ENCODE measurements at regions not wholly inside any gene's neighbourhood (a gene's known extent, or its start where the extent isn't known, plus 50 kb on each side); places are given as distances from the start of the nearest gene placed in this dataset.

GRCh38 chr2:4247791-4248190, 544.4 kb downstream of the DCDC2C start:
- no peak for ATAC-seq (replicated peaks in 6 of 8)
- 0 to 100% (median 17%) methylated on average over 1 to 3 of the region's 3 CpGs; no CpG with 5 or more reads in 2 of the 10 experiments for WGBS, 10 experiments
- no peak overlapping the region for H3K27ac ChIP-seq
- H3K4me1 ChIP-seq (replicated peaks in 1 of 2), result peaks cover 6 to 7% of the 10 kb centered on the region in 2 donors
- in situ Hi-C loops (cut with MboI; ENCODE audit: low pct_unique_long_range_greater_than_20kb in 2 of 9, low sequenced_read_pairs in 9 of 9, unreplicated experiment in 9 of 9), result no loop called here
- no peak overlapping the region for H3K4me3 ChIP-seq

GRCh38 chr2:4255491-4255890, 552.1 kb downstream of the DCDC2C start:
- in situ Hi-C loops (cut with MboI; ENCODE audit: low pct_unique_long_range_greater_than_20kb in 2 of 9, low sequenced_read_pairs in 9 of 9, unreplicated experiment in 9 of 9), result no loop called here
- Histone ChIP-seq H3K27ac (no peak overlapping the region), H3K4me1 (replicated peaks in 1 of 2) (no peaks in the 10 kb centered on the region), H3K4me3 (no peak overlapping the region)
- WGBS, 10 experiments, result 0 to 86% (median 63%) methylated on average over 1 to 4 of the region's 4 CpGs; no CpG with 5 or more reads in 5 of the 10 experiments
- ATAC-seq (replicated peaks in 6 of 8), result no peak

GRCh38 chr2:4256351-4256750, 553.0 kb downstream of the DCDC2C start:
- Histone ChIP-seq H3K4me3 (no peak overlapping the region), H3K4me1 (replicated peaks in 1 of 2) (no peaks in the 10 kb centered on the region), H3K27ac (no peak overlapping the region)
- in situ Hi-C loops (cut with MboI; ENCODE audit: low pct_unique_long_range_greater_than_20kb in 2 of 9, low sequenced_read_pairs in 9 of 9, unreplicated experiment in 9 of 9), result no loop called here
- ATAC-seq (replicated peaks in 6 of 8), result no peak
- WGBS, 10 experiments, result 0 to 100% (median 67%) methylated on average over 1 to 3 of the region's 4 CpGs; no CpG with 5 or more reads in 4 of the 10 experiments

- WGBS, 10 experiments, result 0 to 88% (median 43%) methylated on average over 1 of the region's 1 CpG; no CpG with 5 or more reads in 2 of the 10 experiments
- Histone ChIP-seq H3K4me1 (replicated peaks in 1 of 2) (no peaks in the 10 kb centered on the region), H3K27ac (no peak overlapping the region), H3K4me3 (no peak overlapping the region)
- in situ Hi-C loops (cut with MboI; ENCODE audit: low pct_unique_long_range_greater_than_20kb in 2 of 9, low sequenced_read_pairs in 9 of 9, unreplicated experiment in 9 of 9), result no loop called here
- no peak for ATAC-seq (replicated peaks in 6 of 8)
Observed at GRCh38 chr2:4258563-4258962, 555.2 kb downstream of the DCDC2C start.

GRCh38 chr2:4265936-4266335, 562.6 kb downstream of the DCDC2C start:
- in situ Hi-C loops (cut with MboI; ENCODE audit: low pct_unique_long_range_greater_than_20kb in 2 of 9, low sequenced_read_pairs in 9 of 9, unreplicated experiment in 9 of 9), result no loop called here
- Histone ChIP-seq H3K4me1 (replicated peaks in 1 of 2) (no peaks in the 10 kb centered on the region), H3K4me3 (no peak overlapping the region), H3K27ac (no peak overlapping the region)
- 0 to 100% (median 55%) methylated on average over 1 to 4 of the region's 4 CpGs; no CpG with 5 or more reads in 2 of the 10 experiments for WGBS, 10 experiments
- ATAC-seq (replicated peaks in 6 of 8), result no peak

GRCh38 chr2:4269885-4270284, 566.5 kb downstream of the DCDC2C start:
- in situ Hi-C loops (cut with MboI; ENCODE audit: low pct_unique_long_range_greater_than_20kb in 2 of 9, low sequenced_read_pairs in 9 of 9, unreplicated experiment in 9 of 9), result no loop called here
- no peak for ATAC-seq (replicated peaks in 6 of 8)
- no peaks in the 10 kb centered on the region for H3K4me1 ChIP-seq (replicated peaks in 1 of 2)
- H3K4me3 ChIP-seq, result no peak overlapping the region
- WGBS, 10 experiments, result 40 to 100% (median 80%) methylated on average over 1 of the region's 2 CpGs; no CpG with 5 or more reads in 5 of the 10 experiments
- H3K27ac ChIP-seq, result no peak overlapping the region

GRCh38 chr2:4272261-4272858, 569.0 kb downstream of the DCDC2C start:
- in situ Hi-C loops (cut with MboI; ENCODE audit: low pct_unique_long_range_greater_than_20kb in 2 of 9, low sequenced_read_pairs in 9 of 9, unreplicated experiment in 9 of 9), result no loop called here
- 4 to 95% (median 72%) methylated on average over 1 to 11 of the region's 13 CpGs; no CpG with 5 or more reads in 1 of the 10 experiments for WGBS, 10 experiments

GRCh38 chr2:4278392-4278791, 575.0 kb downstream of the DCDC2C start:
- ATAC-seq (replicated peaks in 6 of 8), result no peak
- in situ Hi-C loops (cut with MboI; ENCODE audit: low pct_unique_long_range_greater_than_20kb in 2 of 9, low sequenced_read_pairs in 9 of 9, unreplicated experiment in 9 of 9), result no loop called here
- 9 to 99% (median 80%) methylated on average over 2 to 7 of the region's 7 CpGs; no CpG with 5 or more reads in 1 of the 10 experiments for WGBS, 10 experiments

More at GRCh38 chr2:4272261-4272858, 569.0 kb downstream of the DCDC2C start:
- H3K4me1 ChIP-seq (replicated peaks in 1 of 2), result no peaks in the 10 kb centered on the region
- ATAC-seq (replicated peaks in 6 of 8), result no peak
- no peak overlapping the region for H3K4me3 ChIP-seq
- H3K27ac ChIP-seq, result no peak overlapping the region

GRCh38 chr2:4279431-4279830, 576.1 kb downstream of the DCDC2C start:
- Histone ChIP-seq H3K27ac (no peak overlapping the region), H3K4me3 (no peak overlapping the region), H3K4me1 (replicated peaks in 1 of 2) (peaks cover 0 to 3% of the 10 kb centered on the region in 2 donors)
- WGBS, 10 experiments, result 11 to 96% (median 75%) methylated on average over 2 to 5 of the region's 5 CpGs
- ATAC-seq (replicated peaks in 6 of 8), result peak in 2 of 8 experiments; percentile 13 to 24
- in situ Hi-C loops (cut with MboI; ENCODE audit: low pct_unique_long_range_greater_than_20kb in 2 of 9, low sequenced_read_pairs in 9 of 9, unreplicated experiment in 9 of 9), result no loop called here

More at GRCh38 chr2:4278392-4278791, 575.0 kb downstream of the DCDC2C start:
- no peak overlapping the region for H3K4me3 ChIP-seq
- H3K4me1 ChIP-seq (replicated peaks in 1 of 2), result peaks cover 0 to 3% of the 10 kb centered on the region in 2 donors
- H3K27ac ChIP-seq, result no peak overlapping the region

GRCh38 chr2:4291430-4291829, 588.1 kb downstream of the DCDC2C start:
- no peak for ATAC-seq (replicated peaks in 6 of 8)
- Histone ChIP-seq H3K27ac (no peak overlapping the region), H3K4me1 (replicated peaks in 1 of 2) (peaks cover 0 to 5% of the 10 kb centered on the region in 2 donors), H3K4me3 (no peak overlapping the region)
- in situ Hi-C loops (cut with MboI; ENCODE audit: low pct_unique_long_range_greater_than_20kb in 2 of 9, low sequenced_read_pairs in 9 of 9, unreplicated experiment in 9 of 9), result no loop called here
- WGBS, 10 experiments, result 0 to 92% (median 46%) methylated on average over 1 to 4 of the region's 4 CpGs

- peaks cover 0 to 5% of the 10 kb centered on the region in 2 donors for H3K4me1 ChIP-seq (replicated peaks in 1 of 2)
Observed at GRCh38 chr2:4295680-4296079, 592.3 kb downstream of the DCDC2C start.

GRCh38 chr2:4300616-4301015, 597.2 kb downstream of the DCDC2C start:
- no peak for ATAC-seq (replicated peaks in 6 of 8)
- no peak overlapping the region for H3K4me3 ChIP-seq
- H3K4me1 ChIP-seq (replicated peaks in 1 of 2), result no peaks in the 10 kb centered on the region
- in situ Hi-C loops (cut with MboI; ENCODE audit: low pct_unique_long_range_greater_than_20kb in 2 of 9, low sequenced_read_pairs in 9 of 9, unreplicated experiment in 9 of 9), result no loop called here
- WGBS, 10 experiments, result 5 to 100% (median 76%) methylated on average over 1 to 3 of the region's 3 CpGs
- H3K27ac ChIP-seq, result no peak overlapping the region

More at GRCh38 chr2:4295680-4296079, 592.3 kb downstream of the DCDC2C start:
- in situ Hi-C loops (cut with MboI; ENCODE audit: low pct_unique_long_range_greater_than_20kb in 2 of 9, low sequenced_read_pairs in 9 of 9, unreplicated experiment in 9 of 9), result no loop called here
- H3K4me3 ChIP-seq, result no peak overlapping the region
- ATAC-seq (replicated peaks in 6 of 8), result no peak
- no peak overlapping the region for H3K27ac ChIP-seq

GRCh38 chr2:4324531-4324930, 621.2 kb downstream of the DCDC2C start:
- WGBS, 10 experiments, result 0 to 81% (median 64%) methylated on average over 1 to 3 of the region's 3 CpGs; no CpG with 5 or more reads in 4 of the 10 experiments
- in situ Hi-C loops (cut with MboI; ENCODE audit: low pct_unique_long_range_greater_than_20kb in 2 of 9, low sequenced_read_pairs in 9 of 9, unreplicated experiment in 9 of 9), result no loop called here
- Histone ChIP-seq H3K4me3 (no peak overlapping the region), H3K27ac (peak overlapping the region in 1 of 2 donors; percentile 36), H3K4me1 (replicated peaks in 1 of 2) (peaks cover 0 to 8% of the 10 kb centered on the region in 2 donors)
- ATAC-seq (replicated peaks in 6 of 8), result no peak

- Histone ChIP-seq H3K4me1 (replicated peaks in 1 of 2) (peaks cover 12 to 44% of the 10 kb centered on the region in 2 donors), H3K4me3 (no peak overlapping the region), H3K27ac (no peak overlapping the region)
- in situ Hi-C loops (cut with MboI; ENCODE audit: low pct_unique_long_range_greater_than_20kb in 2 of 9, low sequenced_read_pairs in 9 of 9, unreplicated experiment in 9 of 9), result no loop called here
- ATAC-seq (replicated peaks in 6 of 8), result peak in 5 of 8 experiments; percentile 96 to 98 (median 97)
- WGBS, 10 experiments, result 10 to 49% (median 28%) methylated on average over 1 to 4 of the region's 4 CpGs
Observed at GRCh38 chr2:4336864-4337263, 633.5 kb downstream of the DCDC2C start.

Data from motor neuron (in vitro differentiated cells).